ENCODE measurements at regions not wholly inside any gene's neighbourhood (a gene's known extent, or its start where the extent isn't known, plus 50 kb on each side); places are given as distances from the start of the nearest gene placed in this dataset.

- Histone ChIP-seq H3K36me3 (no peaks in the 10 kb centered on the region), H3K9me3 (peaks cover 0 to 47% (median 13%) of the 10 kb centered on the region in 8 donors), H3K4me3 (no peak overlapping the region), H3K27me3 (replicated peaks in 1 of 7) (no peaks in the 10 kb centered on the region), H3K27ac (no peak overlapping the region), H3K4me1 (no peaks in the 10 kb centered on the region)
- TF ChIP-seq POLR2A (IDR thresholded peaks at IDR 0.05) (no peak), POLR2AphosphoS5 (IDR thresholded peaks at IDR 0.05) (no peak)
- TF ChIP-seq, protein P1, sequence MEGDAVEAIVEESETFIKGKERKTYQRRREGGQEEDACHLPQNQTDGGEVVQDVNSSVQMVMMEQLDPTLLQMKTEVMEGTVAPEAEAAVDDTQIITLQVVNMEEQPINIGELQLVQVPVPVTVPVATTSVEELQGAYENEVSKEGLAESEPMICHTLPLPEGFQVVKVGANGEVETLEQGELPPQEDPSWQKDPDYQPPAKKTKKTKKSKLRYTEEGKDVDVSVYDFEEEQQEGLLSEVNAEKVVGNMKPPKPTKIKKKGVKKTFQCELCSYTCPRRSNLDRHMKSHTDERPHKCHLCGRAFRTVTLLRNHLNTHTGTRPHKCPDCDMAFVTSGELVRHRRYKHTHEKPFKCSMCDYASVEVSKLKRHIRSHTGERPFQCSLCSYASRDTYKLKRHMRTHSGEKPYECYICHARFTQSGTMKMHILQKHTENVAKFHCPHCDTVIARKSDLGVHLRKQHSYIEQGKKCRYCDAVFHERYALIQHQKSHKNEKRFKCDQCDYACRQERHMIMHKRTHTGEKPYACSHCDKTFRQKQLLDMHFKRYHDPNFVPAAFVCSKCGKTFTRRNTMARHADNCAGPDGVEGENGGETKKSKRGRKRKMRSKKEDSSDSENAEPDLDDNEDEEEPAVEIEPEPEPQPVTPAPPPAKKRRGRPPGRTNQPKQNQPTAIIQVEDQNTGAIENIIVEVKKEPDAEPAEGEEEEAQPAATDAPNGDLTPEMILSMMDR (IDR thresholded peaks at IDR 0.05 in 8 of 11, conservative IDR thresholded peaks at IDR 0.05 in 3 of 11): no peak
- 81 to 89% (median 87%) methylated on average over 8 of the region's 8 CpGs for WGBS, 5 donors
- intact Hi-C loops (cut with DNase I; ENCODE audit: low total_unique reads): no loop called here
- DNase-seq: no peak
Observed at GRCh38 chr15:26382444-26383072, 390.3 kb downstream of the GABRB3 start.

DNA sequence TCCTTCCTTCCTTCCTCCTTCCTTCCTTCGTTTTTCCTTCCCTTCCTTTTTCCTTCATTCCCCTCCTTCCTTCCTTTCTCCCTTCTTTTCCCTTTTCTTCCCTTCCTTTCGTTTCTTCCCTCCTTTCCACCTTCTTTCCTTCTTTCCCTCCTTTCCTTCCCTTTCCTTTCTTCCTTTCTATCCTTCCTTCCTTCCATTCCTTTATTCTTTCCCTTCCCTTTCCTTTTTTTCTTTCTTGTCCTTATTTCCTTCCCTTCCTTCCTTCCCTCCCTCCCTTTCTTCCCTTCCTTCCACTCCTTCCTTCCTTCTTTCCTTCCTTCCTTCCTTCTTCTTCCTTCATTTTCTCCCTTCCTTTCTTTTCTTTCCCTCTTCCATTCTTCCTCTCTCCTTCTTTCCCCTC is 394.6 kb downstream of the GABRB3 start:
- Histone ChIP-seq H3K36me3 (no peaks in the 10 kb centered on the region), H3K27ac (no peak overlapping the region), H3K9me3 (peaks cover 0 to 85% (median 45%) of the 10 kb centered on the region in 8 donors), H3K27me3 (replicated peaks in 1 of 7) (no peaks in the 10 kb centered on the region), H3K4me1 (no peaks in the 10 kb centered on the region), H3K4me3 (no peak overlapping the region)
- DNase-seq: no peak
- no peak for TF ChIP-seq POLR2AphosphoS5 (IDR thresholded peaks at IDR 0.05)
- TF ChIP-seq, protein P1 (IDR thresholded peaks at IDR 0.05 in 8 of 11, conservative IDR thresholded peaks at IDR 0.05 in 3 of 11): no peak
- TF ChIP-seq POLR2A (IDR thresholded peaks at IDR 0.05): no peak
- 25 to 56% (median 32%) methylated on average over 2 of the region's 2 CpGs for WGBS, 5 donors
- intact Hi-C loops (cut with DNase I; ENCODE audit: low total_unique reads): no loop called here

DNA sequence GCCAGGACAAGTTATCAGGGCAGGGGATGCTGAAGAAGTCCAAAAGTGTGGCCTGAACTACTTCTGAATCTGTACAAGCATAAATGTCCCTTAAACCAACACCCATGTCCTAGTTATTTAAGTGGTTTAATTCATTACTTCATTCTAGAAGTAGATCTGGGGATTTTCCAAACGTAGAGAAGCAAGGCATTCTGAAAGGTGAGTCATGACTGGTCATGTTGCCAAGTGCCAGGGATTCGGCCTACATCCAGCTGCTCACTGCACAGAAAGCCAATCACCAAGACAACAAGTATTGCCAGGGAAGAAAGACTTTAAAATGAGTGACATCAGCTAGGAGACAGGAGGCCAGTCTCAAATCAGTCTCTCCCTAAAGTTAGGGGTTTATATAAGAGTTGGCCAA is 396.6 kb downstream of the GABRB3 start:
- Histone ChIP-seq H3K4me1 (no peaks in the 10 kb centered on the region), H3K27me3 (replicated peaks in 1 of 7) (no peaks in the 10 kb centered on the region), H3K27ac (no peak overlapping the region), H3K9me3 (peaks cover 0 to 89% (median 45%) of the 10 kb centered on the region in 8 donors), H3K36me3 (no peaks in the 10 kb centered on the region), H3K4me3 (no peak overlapping the region)
- no peak for DNase-seq
- TF ChIP-seq POLR2A (IDR thresholded peaks at IDR 0.05): no peak
- intact Hi-C loops (cut with DNase I; ENCODE audit: low total_unique reads): no loop called here
- WGBS, 5 donors: 56 to 76% (median 60%) methylated on average over 2 of the region's 2 CpGs

DNA sequence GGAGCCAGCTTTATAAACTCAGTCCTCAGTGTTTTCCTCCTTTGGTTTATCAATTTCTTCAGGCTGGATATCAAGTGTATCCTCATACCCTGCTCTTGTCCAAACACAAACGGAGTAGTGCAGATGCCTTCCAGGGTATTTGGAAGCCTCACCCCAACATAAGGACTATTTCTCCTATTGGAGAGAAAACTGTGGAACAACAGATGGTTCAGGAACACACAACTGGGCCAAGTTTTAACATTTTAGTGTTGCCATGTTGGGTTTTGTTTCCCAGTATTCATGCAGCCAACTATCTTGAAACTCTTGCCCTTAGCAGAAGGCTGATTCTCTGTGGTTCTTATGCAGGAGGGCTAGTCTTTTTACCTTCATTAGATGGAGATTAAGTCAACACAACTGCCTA is 398.1 kb downstream of the GABRB3 start:
- Histone ChIP-seq H3K4me1 (no peaks in the 10 kb centered on the region), H3K9me3 (peaks cover 0 to 75% (median 45%) of the 10 kb centered on the region in 8 donors), H3K27ac (no peak overlapping the region), H3K27me3 (replicated peaks in 1 of 7) (no peaks in the 10 kb centered on the region), H3K4me3 (no peak overlapping the region), H3K36me3 (no peaks in the 10 kb centered on the region)
- intact Hi-C loops (cut with DNase I; ENCODE audit: low total_unique reads): no loop called here
- TF ChIP-seq POLR2A (IDR thresholded peaks at IDR 0.05) (no peak), POLR2AphosphoS5 (IDR thresholded peaks at IDR 0.05) (no peak)
- TF ChIP-seq, protein P1 (IDR thresholded peaks at IDR 0.05 in 8 of 11, conservative IDR thresholded peaks at IDR 0.05 in 3 of 11): no peak
- DNase-seq: no peak
- WGBS, 5 donors: 72 to 91% (median 83%) methylated on average over 1 of the region's 1 CpG
